GM12878 (cell line): ENCODE measurements at regions not wholly inside any gene's neighbourhood (a gene's known extent, or its start where the extent isn't known, plus 50 kb on each side); places are given as distances from the start of the nearest gene placed in this dataset.

Experiments
- ATAC-seq: fragments of 200-7000 bp; cut with Tn5 transposase; 3 replicates; pipeline ENCODE4 v1.9.1; 2020; ENCODE audit warnings: mild to moderate bottlenecking, moderate library complexity
- BruUV-seq: library from RNA; stranded (reverse); fragments of 400-500 nt; replicated peaks from 2 replicates; lab custom pipeline; 2021; lab: Mats Ljungman, UMichigan
- CTCF ChIA-PET: fragments of 300-600 bp; sonication (Branson Sonifier 250); formaldehyde crosslinking; extraction: SDS; loops from one replicate; lab custom pipeline; 2021; ENCODE audit warnings: inconsistent platforms; lab: Yijun Ruan, JAX
- POLR2A ChIA-PET: fragments of 350-600 bp; formaldehyde crosslinking; extraction: SDS; loops from one replicate; lab custom pipeline; 2021; ENCODE audit warnings: inconsistent platforms; lab: Charles Lee
- RAD21 ChIA-PET: fragments of 300-600 bp; sonication (Branson Sonifier 250); formaldehyde crosslinking; loops from one replicate; lab custom pipeline; 2023; ENCODE audit warnings: antibody characterized with exemption; ENCODE audit not compliant: unreplicated experiment; lab: Charles Lee
- SMC1A ChIA-PET: fragments of 300-600 bp; sonication (Branson Sonifier 250); formaldehyde crosslinking; loops from one replicate; lab custom pipeline; 2023; ENCODE audit not compliant: unreplicated experiment, uncharacterized antibody; lab: Charles Lee
- DNase-seq: peaks from one replicate; pipeline ENCODE4 v3.0.0-alpha.2; 2011; ENCODE audit warnings: low read depth, low spot score
- FAIRE-seq: peaks from 3 replicates; lab custom pipeline; 2011; peaks lifted over from hg19 to GRCh38; lab: Jason Lieb, UNC
- H2AFZ ChIP-seq: 2 replicates; pipeline ENCODE4 v1.6.0; 2011; ENCODE audit warnings: low read depth, low read length, control low read depth; ENCODE audit not compliant: control insufficient read depth
- H3K27ac ChIP-seq: 2 replicates; pipeline ENCODE4 v1.5.1; 2011; ENCODE audit warnings: control low read depth; ENCODE audit not compliant: control insufficient read depth, insufficient read depth
- H3K27me3 ChIP-seq, 2 experiments: replicated peaks in 1 of 2; 2 replicates each; pipeline versions ENCODE4 v1.6.0 to v1.6.1; 2011; ENCODE audit warnings: low read length in 1 of 2; ENCODE audit not compliant: control insufficient read depth in 2 of 2, insufficient read depth in 2 of 2
- H3K36me3 ChIP-seq, 2 experiments: 2 replicates each; pipeline ENCODE4 v1.5.1; 2011; ENCODE audit warnings: low read length in 1 of 2; ENCODE audit not compliant: control insufficient read depth in 2 of 2, insufficient read depth in 2 of 2
- H3K4me1 ChIP-seq: 2 replicates; pipeline ENCODE4 v1.6.1; 2011; ENCODE audit warnings: mild to moderate bottlenecking, low read length, moderate library complexity, mixed read lengths; ENCODE audit not compliant: control insufficient read depth, insufficient read depth
- H3K4me2 ChIP-seq: 2 replicates; pipeline ENCODE4 v1.6.0; 2011; ENCODE audit warnings: control low read depth; ENCODE audit not compliant: control insufficient read depth, insufficient read depth
- H3K4me3 ChIP-seq: fragments of 200-600 bp; sonication (generic); 2 replicates; pipeline ENCODE4 v1.5.1; 2016
- H3K79me2 ChIP-seq: 2 replicates; pipeline ENCODE4 v1.6.0; 2011; ENCODE audit warnings: low read length; ENCODE audit not compliant: control insufficient read depth, insufficient read depth
- H3K9ac ChIP-seq: 2 replicates; pipeline ENCODE4 v1.8.0; 2011; ENCODE audit warnings: low read length, control low read depth, mixed read lengths; ENCODE audit not compliant: control insufficient read depth, insufficient read depth
- H3K9me3 ChIP-seq: replicated peaks from 3 replicates; pipeline ENCODE4 v1.5.1; 2011; ENCODE audit warnings: mild to moderate bottlenecking, low read length; ENCODE audit not compliant: control insufficient read depth, insufficient read depth
- H4K20me1 ChIP-seq: 2 replicates; pipeline ENCODE4 v1.6.0; 2011; ENCODE audit not compliant: control insufficient read depth, insufficient read depth
- ASH2L ChIP-seq: fragments of 300-600, 200-600 bp; sonication (generic); IDR thresholded peaks from 2 replicates; pipeline ENCODE4 v1.6.1; 2017; ENCODE audit warnings: low read depth, mild to moderate bottlenecking, borderline replicate concordance
- ATF3 ChIP-seq: IDR thresholded peaks from 2 replicates; pipeline ENCODE4 v1.6.1; 2011; ENCODE audit warnings: low read depth, mild to moderate bottlenecking, low read length, moderate library complexity, borderline replicate concordance; ENCODE audit errors: extremely low read depth
- EZH2 ChIP-seq: IDR thresholded peaks from 2 replicates; pipeline ENCODE4 v1.6.1; 2012; ENCODE audit warnings: low read depth, mild to moderate bottlenecking, control low read depth, inconsistent platforms, low read length, borderline replicate concordance; ENCODE audit not compliant: control insufficient read depth
- FOS ChIP-seq: IDR thresholded peaks from 3 replicates; pipeline ENCODE4 v1.6.1; 2011; ENCODE audit warnings: borderline replicate concordance; ENCODE audit not compliant: insufficient read length; ENCODE audit errors: extremely low read depth
- FOXM1 ChIP-seq: IDR thresholded peaks from 2 replicates; pipeline ENCODE4 v1.6.1; 2012; ENCODE audit warnings: low read depth, mild to moderate bottlenecking, inconsistent platforms, low read length, moderate library complexity
- MTA3 ChIP-seq: IDR thresholded peaks from 2 replicates; pipeline ENCODE4 v1.6.1; 2012; ENCODE audit warnings: low read length, inconsistent platforms, borderline replicate concordance
- RBBP5 ChIP-seq: fragments of 200-600 bp; sonication (generic); conservative IDR thresholded peaks from 2 replicates; pipeline ENCODE4 v1.6.1; 2016
- SKIL ChIP-seq: fragments of 450-650 bp; IDR thresholded peaks from 2 replicates; pipeline ENCODE4 v1.6.1; 2017; ENCODE audit warnings: mild to moderate bottlenecking, low read depth, inconsistent platforms; ENCODE audit not compliant: poor library complexity, severe bottlenecking
- SREBF1 ChIP-seq: IDR thresholded peaks from 2 replicates; pipeline ENCODE4 v1.6.1; 2012; ENCODE audit warnings: mild to moderate bottlenecking, low read length
- TAF1 ChIP-seq: IDR thresholded peaks from 2 replicates; pipeline ENCODE4 v1.6.1; 2011; ENCODE audit warnings: mild to moderate bottlenecking, low read depth, low read length, borderline replicate concordance
- ZNF217 ChIP-seq: fragments of 450-650 bp; IDR thresholded peaks from 2 replicates; pipeline ENCODE4 v1.6.1; 2017; ENCODE audit warnings: antibody characterized with exemption, mild to moderate bottlenecking
- ZZZ3 ChIP-seq: IDR thresholded peaks from 2 replicates; pipeline ENCODE4 v1.6.1; 2011; ENCODE audit warnings: low read depth; ENCODE audit not compliant: control insufficient read depth, insufficient read length
- WGBS: methylation state at CpG from one replicate; pipeline ENCODE4 v1.1.6; 2016; ENCODE audit warnings: low lambda C conversion rate; ENCODE audit not compliant: insufficient replicate concordance, insufficient coverage; ENCODE audit errors: missing lambda C conversion rate; 5-methylcytosine and 5-hydroxymethylcytosine counted together
- in situ Hi-C: fragments of 300-500 bp; cut with MboI; formaldehyde crosslinking; loops from 9 replicates; pipeline ENCODE4 v1.14.3; 2018; ENCODE audit warnings: mixed read lengths
- intact Hi-C: fragments of 100-400 bp; cut with micrococcal nuclease; formaldehyde crosslinking; loops from one replicate; pipeline ENCODE4 v1.14.2; 2022; ENCODE audit not compliant: unreplicated experiment

GRCh38 chr1:78292361-78292760, 198.4 kb upstream of the PTGFR start (continued):
- no peak for TF ChIP-seq FOXM1
- TF ChIP-seq TAF1: no peak
- no peak for TF ChIP-seq SKIL

- no peak for FAIRE-seq
- Histone ChIP-seq H3K4me1 (no peaks in the 10 kb centered on the region), H3K27ac (no peak overlapping the region), H3K36me3 (no peaks in the 10 kb centered on the region), H3K4me2 (no peak overlapping the region), H4K20me1 (no peaks in the 10 kb centered on the region), H3K9ac (no peak overlapping the region), H3K27me3 (no peaks in the 10 kb centered on the region), H2AFZ (no peak overlapping the region), H3K79me2 (no peaks in the 10 kb centered on the region), H3K4me3 (no peak overlapping the region), H3K9me3 (no peaks in the 10 kb centered on the region)
- RAD21 ChIA-PET: no interaction called here
- intact Hi-C loops (no loop called here), in situ Hi-C loops (no loop called here)
- SMC1A ChIA-PET: interaction anchor here (0.6 kb wide), 1 partner anchor 829 kb away, joined by 3 read pairs; no protein-coding TSS in a partner anchor
- BruUV-seq: no TSS peak
- no peak for TF ChIP-seq RBBP5
- no peak for TF ChIP-seq EZH2
- no peak for TF ChIP-seq ATF3
- no peak for TF ChIP-seq FOS
- no peak for TF ChIP-seq MTA3
- no peak for TF ChIP-seq ZNF217
- no peak for TF ChIP-seq ASH2L
- no peak for TF ChIP-seq SREBF1
- no peak for TF ChIP-seq ZZZ3
- no peak for ATAC-seq
- POLR2A ChIA-PET: no interaction called here
- DNase-seq: no peak
- CTCF ChIA-PET: interaction anchor here (1.1 kb wide), 1 partner anchor 22 kb away, joined by 3 read pairs; no protein-coding TSS in a partner anchor
- 79% methylated on average over 4 of the region's 4 CpGs for WGBS
Observed at GRCh38 chr1:78297836-78298235, 192.9 kb upstream of the PTGFR start.
